Peyer's patch (tissue), 4 donors: ENCODE measurements at regions not wholly inside any gene's neighbourhood (a gene's known extent, or its start where the extent isn't known, plus 50 kb on each side); places are given as distances from the start of the nearest gene placed in this dataset.

Source experiments
- DNase-seq, 3 donors: peaks; one replicate each; pipeline ENCODE4 v3.0.0-alpha.2; 2017 to 2019
- H3K27ac ChIP-seq, 4 donors: fragments of 200-600 bp; sonication (generic); one replicate each; pipeline ENCODE4 v1.5.1; 2016 to 2019
- H3K27me3 ChIP-seq, 2 donors: fragments of 200-600 bp; sonication (generic); one replicate each; pipeline ENCODE4 v1.5.1; 2019
- H3K36me3 ChIP-seq, 3 donors: fragments of 200-600 bp; sonication (generic); one replicate each; pipeline ENCODE4 v1.5.1; 2016 to 2019
- H3K4me1 ChIP-seq, 4 donors: fragments of 200-600 bp; sonication (generic); one replicate each; pipeline ENCODE4 v1.5.1; 2016 to 2019
- H3K4me3 ChIP-seq, 4 donors: fragments of 200-600 bp; sonication (generic); 1 replicate in 3 of 4; 2 replicates in 1 of 4; pipeline ENCODE4 v1.5.1; 2016 to 2019; ENCODE audit warnings: mild to moderate bottlenecking in 1 of 4
- H3K9me3 ChIP-seq, 4 donors: fragments of 200-600 bp; sonication (generic); one replicate each; pipeline ENCODE4 v1.5.1; 2016 to 2019; ENCODE audit warnings: mild to moderate bottlenecking in 1 of 4
- POLR2A ChIP-seq, 2 donors: fragments of 450-650 bp; IDR thresholded peaks; one replicate each; pipeline ENCODE4 v1.5.1; 2017; ENCODE audit warnings: antibody characterized with exemption in 2 of 2, mild to moderate bottlenecking in 2 of 2, moderate library complexity in 2 of 2
- TF ChIP-seq, protein P1 (sequence below), 6 experiments: fragments of 450-650 bp in 4 of 6; fragments of 200-600 bp in 2 of 6; sonication (generic) in 1 of 6; IDR thresholded peaks; one replicate each; pipeline ENCODE4 v1.5.1; 2017 to 2019; ENCODE audit warnings: antibody characterized with exemption in 6 of 6, mild to moderate bottlenecking in 3 of 6, moderate library complexity in 1 of 6

DNA sequence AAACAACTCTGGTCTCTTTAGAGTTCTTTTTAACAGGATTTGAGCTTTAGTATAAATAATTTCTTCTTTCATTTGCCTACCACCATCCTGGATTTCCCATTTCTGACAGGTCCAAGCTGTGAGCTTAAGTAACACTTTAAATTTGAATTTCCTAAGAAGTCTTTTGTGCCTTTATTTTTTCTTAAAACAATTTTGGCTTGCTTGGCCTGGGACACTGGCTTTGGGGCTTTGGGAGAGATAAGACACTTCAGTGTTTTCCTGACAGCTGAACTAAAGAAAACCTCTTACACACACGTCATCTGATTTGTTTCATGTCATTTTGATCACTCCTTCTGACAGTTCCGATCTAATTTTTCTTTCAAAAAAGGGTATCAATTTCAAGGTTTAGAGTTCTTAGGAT, 121.3 kb upstream of the BMPER start:
- Histone ChIP-seq H3K27me3 (no peaks in the 10 kb centered on the region), H3K4me1 (no peaks in the 10 kb centered on the region), H3K27ac (no peak overlapping the region), H3K4me3 (no peak overlapping the region), H3K36me3 (no peaks in the 10 kb centered on the region), H3K9me3 (no peaks in the 10 kb centered on the region)
- DNase-seq: no peak
- no peak for TF ChIP-seq POLR2A (IDR thresholded peaks at IDR 0.05)
- TF ChIP-seq, protein P1, sequence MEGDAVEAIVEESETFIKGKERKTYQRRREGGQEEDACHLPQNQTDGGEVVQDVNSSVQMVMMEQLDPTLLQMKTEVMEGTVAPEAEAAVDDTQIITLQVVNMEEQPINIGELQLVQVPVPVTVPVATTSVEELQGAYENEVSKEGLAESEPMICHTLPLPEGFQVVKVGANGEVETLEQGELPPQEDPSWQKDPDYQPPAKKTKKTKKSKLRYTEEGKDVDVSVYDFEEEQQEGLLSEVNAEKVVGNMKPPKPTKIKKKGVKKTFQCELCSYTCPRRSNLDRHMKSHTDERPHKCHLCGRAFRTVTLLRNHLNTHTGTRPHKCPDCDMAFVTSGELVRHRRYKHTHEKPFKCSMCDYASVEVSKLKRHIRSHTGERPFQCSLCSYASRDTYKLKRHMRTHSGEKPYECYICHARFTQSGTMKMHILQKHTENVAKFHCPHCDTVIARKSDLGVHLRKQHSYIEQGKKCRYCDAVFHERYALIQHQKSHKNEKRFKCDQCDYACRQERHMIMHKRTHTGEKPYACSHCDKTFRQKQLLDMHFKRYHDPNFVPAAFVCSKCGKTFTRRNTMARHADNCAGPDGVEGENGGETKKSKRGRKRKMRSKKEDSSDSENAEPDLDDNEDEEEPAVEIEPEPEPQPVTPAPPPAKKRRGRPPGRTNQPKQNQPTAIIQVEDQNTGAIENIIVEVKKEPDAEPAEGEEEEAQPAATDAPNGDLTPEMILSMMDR (IDR thresholded peaks at IDR 0.05): no peak

GRCh38 chr7:33788531-33788930, 116.8 kb upstream of the BMPER start:
- no peak overlapping the region for H3K4me3 ChIP-seq
- DNase-seq: no peak
- H3K27ac ChIP-seq: no peak overlapping the region
- no peaks in the 10 kb centered on the region for H3K9me3 ChIP-seq
- H3K36me3 ChIP-seq: no peaks in the 10 kb centered on the region
- TF ChIP-seq, protein P1 (IDR thresholded peaks at IDR 0.05): no peak
- no peak for TF ChIP-seq POLR2A (IDR thresholded peaks at IDR 0.05)
- H3K4me1 ChIP-seq: no peaks in the 10 kb centered on the region
- H3K27me3 ChIP-seq: no peaks in the 10 kb centered on the region

DNA sequence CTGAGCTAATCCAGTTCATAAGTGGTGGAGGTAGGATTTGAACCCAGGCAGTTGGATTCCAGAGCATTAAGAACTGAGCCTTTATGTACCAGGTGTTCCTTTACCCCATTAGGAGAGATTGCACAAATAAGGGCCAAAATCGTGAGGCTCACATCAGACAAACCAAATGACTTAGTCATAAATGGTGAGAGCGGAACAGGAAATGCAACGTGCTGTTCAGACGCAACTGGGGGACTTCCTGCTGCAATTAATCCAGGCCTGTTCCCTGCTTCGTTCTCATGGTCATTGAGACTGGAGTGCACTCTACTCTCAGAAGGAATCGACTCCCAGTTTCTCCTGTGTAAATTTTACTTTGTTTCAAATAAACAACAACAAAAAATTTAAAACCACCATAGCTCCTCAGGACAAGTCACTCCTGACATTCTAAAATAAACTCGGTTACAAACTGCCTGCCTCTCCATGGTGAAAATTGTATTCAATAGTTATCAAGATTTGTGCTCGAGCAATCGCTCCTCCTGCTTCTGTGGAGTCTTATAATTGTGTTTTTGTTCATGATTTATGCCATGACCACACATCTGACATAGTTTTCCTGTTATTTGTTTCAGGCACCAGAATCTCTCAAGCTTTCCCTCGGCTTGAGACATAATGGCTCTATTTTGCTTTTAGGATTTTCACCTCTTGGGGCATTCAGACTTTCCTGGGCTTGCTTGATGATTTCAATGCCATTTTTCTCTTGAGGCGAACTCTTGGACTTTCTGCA, 115.3 kb upstream of the BMPER start:
- H3K4me1 ChIP-seq: no peaks in the 10 kb centered on the region
- no peak overlapping the region for H3K4me3 ChIP-seq
- no peak overlapping the region for H3K27ac ChIP-seq
- TF ChIP-seq, protein P1 (IDR thresholded peaks at IDR 0.05): no peak
- no peak for TF ChIP-seq POLR2A (IDR thresholded peaks at IDR 0.05)
- H3K9me3 ChIP-seq: no peaks in the 10 kb centered on the region
- H3K36me3 ChIP-seq: no peaks in the 10 kb centered on the region
- DNase-seq: no peak
- no peaks in the 10 kb centered on the region for H3K27me3 ChIP-seq

GRCh38 chr7:33790746-33791145, 114.6 kb upstream of the BMPER start:
- Histone ChIP-seq H3K9me3 (no peaks in the 10 kb centered on the region), H3K27ac (no peak overlapping the region), H3K4me3 (no peak overlapping the region), H3K36me3 (no peaks in the 10 kb centered on the region), H3K4me1 (no peaks in the 10 kb centered on the region), H3K27me3 (no peaks in the 10 kb centered on the region)
- TF ChIP-seq POLR2A (IDR thresholded peaks at IDR 0.05): no peak
- TF ChIP-seq, protein P1 (IDR thresholded peaks at IDR 0.05): no peak
- DNase-seq: no peak

GRCh38 chr7:33792041-33792440, 113.3 kb upstream of the BMPER start:
- no peak overlapping the region for H3K4me3 ChIP-seq
- no peak for DNase-seq
- no peaks in the 10 kb centered on the region for H3K9me3 ChIP-seq
- no peaks in the 10 kb centered on the region for H3K27me3 ChIP-seq
- H3K36me3 ChIP-seq: no peaks in the 10 kb centered on the region
- no peak for TF ChIP-seq POLR2A (IDR thresholded peaks at IDR 0.05)
- TF ChIP-seq, protein P1 (IDR thresholded peaks at IDR 0.05): no peak
- no peaks in the 10 kb centered on the region for H3K4me1 ChIP-seq
- no peak overlapping the region for H3K27ac ChIP-seq
